ENCODE measurements at regions not wholly inside any gene's neighbourhood (a gene's known extent, or its start where the extent isn't known, plus 50 kb on each side); places are given as distances from the start of the nearest gene placed in this dataset.

DNA sequence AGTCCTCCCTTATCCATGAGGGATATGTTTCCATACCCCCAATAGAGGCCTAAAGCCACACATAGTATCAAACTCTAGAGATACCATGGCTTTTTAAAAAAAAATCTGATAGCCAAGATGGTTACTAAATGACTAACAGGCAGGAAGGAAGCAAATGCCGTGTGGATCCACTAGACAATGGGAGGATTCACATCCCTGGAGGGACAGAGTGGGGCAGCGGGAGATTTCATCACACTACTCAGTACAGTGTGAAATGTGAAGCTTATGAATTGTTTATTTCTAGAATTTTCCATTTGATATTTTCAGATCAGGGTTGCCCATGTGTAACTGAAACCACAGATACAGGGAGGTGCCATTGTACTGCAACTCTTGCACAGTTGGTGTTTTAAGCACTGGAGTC lies 826.6 kb downstream of the SQOR start:
- H3K4me1 ChIP-seq: no peaks in the 10 kb centered on the region
- no peak overlapping the region for H3K27ac ChIP-seq
- H3K27me3 ChIP-seq: no peaks in the 10 kb centered on the region
- no peaks in the 10 kb centered on the region for H3K36me3 ChIP-seq
- H3K4me3 ChIP-seq: no peak overlapping the region
- intact Hi-C loops (cut with DNase I; ENCODE audit: low total_unique reads): no loop called here
- no peak for DNase-seq
- H3K9me3 ChIP-seq: no peaks in the 10 kb centered on the region
- no peak for TF ChIP-seq POLR2A (IDR thresholded peaks at IDR 0.05)
- TF ChIP-seq, protein P1, sequence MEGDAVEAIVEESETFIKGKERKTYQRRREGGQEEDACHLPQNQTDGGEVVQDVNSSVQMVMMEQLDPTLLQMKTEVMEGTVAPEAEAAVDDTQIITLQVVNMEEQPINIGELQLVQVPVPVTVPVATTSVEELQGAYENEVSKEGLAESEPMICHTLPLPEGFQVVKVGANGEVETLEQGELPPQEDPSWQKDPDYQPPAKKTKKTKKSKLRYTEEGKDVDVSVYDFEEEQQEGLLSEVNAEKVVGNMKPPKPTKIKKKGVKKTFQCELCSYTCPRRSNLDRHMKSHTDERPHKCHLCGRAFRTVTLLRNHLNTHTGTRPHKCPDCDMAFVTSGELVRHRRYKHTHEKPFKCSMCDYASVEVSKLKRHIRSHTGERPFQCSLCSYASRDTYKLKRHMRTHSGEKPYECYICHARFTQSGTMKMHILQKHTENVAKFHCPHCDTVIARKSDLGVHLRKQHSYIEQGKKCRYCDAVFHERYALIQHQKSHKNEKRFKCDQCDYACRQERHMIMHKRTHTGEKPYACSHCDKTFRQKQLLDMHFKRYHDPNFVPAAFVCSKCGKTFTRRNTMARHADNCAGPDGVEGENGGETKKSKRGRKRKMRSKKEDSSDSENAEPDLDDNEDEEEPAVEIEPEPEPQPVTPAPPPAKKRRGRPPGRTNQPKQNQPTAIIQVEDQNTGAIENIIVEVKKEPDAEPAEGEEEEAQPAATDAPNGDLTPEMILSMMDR (IDR thresholded peaks at IDR 0.05): no peak

DNA sequence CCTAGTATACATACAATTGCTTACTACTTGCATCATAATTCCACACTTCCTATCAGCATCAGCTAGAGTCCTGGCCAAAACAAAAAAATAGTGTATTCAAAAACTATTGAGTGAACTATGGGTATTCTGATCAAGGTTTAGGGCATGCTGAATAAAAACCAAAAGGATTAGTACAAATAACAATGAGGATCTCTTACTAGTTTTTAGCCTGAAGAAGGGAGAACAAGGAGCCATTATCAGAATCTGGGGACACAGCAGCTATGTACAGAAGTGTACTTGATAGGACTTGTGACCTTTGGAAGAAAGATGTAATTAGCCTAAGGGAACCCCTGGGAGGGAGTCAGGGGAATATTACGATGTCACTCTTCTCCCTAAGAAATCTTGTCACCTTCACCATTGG lies 832.2 kb downstream of the SQOR start:
- Histone ChIP-seq H3K4me1 (no peaks in the 10 kb centered on the region), H3K9me3 (no peaks in the 10 kb centered on the region), H3K27ac (no peak overlapping the region), H3K27me3 (no peaks in the 10 kb centered on the region), H3K4me3 (no peak overlapping the region), H3K36me3 (no peaks in the 10 kb centered on the region)
- TF ChIP-seq POLR2A (IDR thresholded peaks at IDR 0.05): no peak
- TF ChIP-seq, protein P1 (IDR thresholded peaks at IDR 0.05): no peak
- intact Hi-C loops (cut with DNase I; ENCODE audit: low total_unique reads): no loop called here
- DNase-seq: no peak

DNA sequence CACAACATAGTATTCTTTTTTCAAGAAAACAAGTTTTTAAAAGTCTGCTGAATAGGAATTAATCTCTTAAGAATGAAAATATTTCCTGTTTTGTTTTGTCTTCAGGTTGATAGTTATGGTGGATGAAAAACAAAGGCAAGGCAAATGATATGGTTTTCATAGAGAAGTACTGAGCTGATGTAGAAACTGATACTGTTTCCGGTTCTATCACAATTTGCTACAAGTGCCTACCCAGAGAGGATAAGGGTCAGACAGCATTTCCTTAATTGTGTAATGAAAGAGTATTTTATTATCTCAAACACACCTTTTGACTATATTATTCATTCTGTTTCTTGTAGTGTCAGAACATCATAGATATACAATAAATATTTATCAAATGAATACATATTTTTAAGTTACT lies 836.3 kb downstream of the SQOR start:
- intact Hi-C loops (cut with DNase I; ENCODE audit: low total_unique reads): no loop called here
- no peak for TF ChIP-seq POLR2A (IDR thresholded peaks at IDR 0.05)
- TF ChIP-seq, protein P1 (IDR thresholded peaks at IDR 0.05): no peak

DNA sequence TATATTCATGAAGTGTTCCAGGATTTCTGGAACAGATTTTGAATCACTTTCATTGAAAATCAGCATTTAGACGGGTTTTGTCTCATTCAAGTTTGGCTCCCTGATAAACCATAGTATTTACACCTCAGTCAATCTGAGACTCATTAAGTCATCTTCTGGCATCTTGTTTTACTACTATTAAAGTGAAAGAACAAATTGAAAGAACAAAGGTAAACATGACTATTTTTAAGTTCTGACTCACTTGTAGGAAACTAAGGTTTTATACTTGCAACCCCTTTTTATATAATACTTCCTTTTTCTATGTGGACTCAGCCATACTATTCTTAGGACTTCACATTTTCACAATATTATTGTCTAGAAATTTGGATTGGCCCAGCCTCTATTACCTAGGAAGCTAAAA lies 854.4 kb downstream of the SQOR start:
- H3K4me3 ChIP-seq: no peak overlapping the region
- no peak for DNase-seq
- intact Hi-C loops (cut with DNase I; ENCODE audit: low total_unique reads): no loop called here
- no peak for TF ChIP-seq POLR2A (IDR thresholded peaks at IDR 0.05)
- TF ChIP-seq, protein P1 (IDR thresholded peaks at IDR 0.05): no peak
- H3K4me1 ChIP-seq: no peaks in the 10 kb centered on the region
- no peak overlapping the region for H3K27ac ChIP-seq
- no peaks in the 10 kb centered on the region for H3K27me3 ChIP-seq
- no peaks in the 10 kb centered on the region for H3K36me3 ChIP-seq
- H3K9me3 ChIP-seq: no peaks in the 10 kb centered on the region

More for the DNA sequence above, 836.3 kb downstream of the SQOR start:
- no peak for DNase-seq
- no peak overlapping the region for H3K27ac ChIP-seq
- no peaks in the 10 kb centered on the region for H3K27me3 ChIP-seq
- no peaks in the 10 kb centered on the region for H3K9me3 ChIP-seq
- no peaks in the 10 kb centered on the region for H3K36me3 ChIP-seq
- no peak overlapping the region for H3K4me3 ChIP-seq
- H3K4me1 ChIP-seq: no peaks in the 10 kb centered on the region

DNA sequence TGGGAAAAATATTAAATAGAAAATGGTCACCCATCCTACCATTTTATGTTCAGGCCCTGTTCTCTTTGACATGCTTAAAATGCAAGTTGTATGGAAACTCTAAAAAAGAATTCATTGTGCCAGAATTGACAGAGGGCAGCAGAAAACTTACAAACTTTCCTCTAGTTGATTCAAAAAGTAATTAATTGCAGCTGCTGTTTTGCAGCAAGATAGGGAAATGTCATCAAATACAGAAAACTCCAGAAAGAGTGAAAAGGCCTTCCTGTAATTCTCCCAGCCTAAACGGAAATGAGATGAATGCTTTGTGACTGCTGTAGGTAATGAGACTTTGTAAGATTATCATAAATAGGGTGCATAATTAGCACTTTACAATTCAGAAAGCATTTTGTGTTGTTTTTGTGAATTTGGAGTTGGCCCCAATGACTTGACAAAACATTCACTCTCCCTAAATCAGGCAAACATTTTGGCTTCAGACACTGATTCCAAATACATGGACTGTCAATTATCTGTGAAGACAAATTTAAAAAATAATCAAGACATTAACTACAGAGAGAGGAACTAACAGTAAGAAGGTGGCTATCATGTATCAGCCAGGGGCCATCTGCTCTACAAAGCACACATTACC lies 861.8 kb downstream of the SQOR start:
- intact Hi-C loops (cut with DNase I; ENCODE audit: low total_unique reads): no loop called here
- TF ChIP-seq, protein P1 (IDR thresholded peaks at IDR 0.05): no peak
- no peak for TF ChIP-seq POLR2A (IDR thresholded peaks at IDR 0.05)
- H3K27ac ChIP-seq: no peak overlapping the region

More for the DNA sequence above, 861.8 kb downstream of the SQOR start:
- no peaks in the 10 kb centered on the region for H3K4me1 ChIP-seq
- no peak overlapping the region for H3K4me3 ChIP-seq
- no peak for DNase-seq
- H3K36me3 ChIP-seq: no peaks in the 10 kb centered on the region
- no peaks in the 10 kb centered on the region for H3K9me3 ChIP-seq
- H3K27me3 ChIP-seq: no peaks in the 10 kb centered on the region

Data from uterus (tissue), 3 donors.